ENCODE measurements at regions not wholly inside any gene's neighbourhood (a gene's known extent, or its start where the extent isn't known, plus 50 kb on each side); places are given as distances from the start of the nearest gene placed in this dataset.

- Histone ChIP-seq H3K36me3 (ENCODE audit: control insufficient read depth, insufficient read depth, low read length) (no peaks in the 10 kb centered on the region), H3K4me3 (ENCODE audit: low read depth, low read length) (no peak overlapping the region), H3K27ac (ENCODE audit: low read depth, low read length) (no peak overlapping the region), H3K9me3 (ENCODE audit: control insufficient read depth, insufficient read depth, low read length) (no peaks in the 10 kb centered on the region), H3K9ac (ENCODE audit: low read depth, low read length) (no peak overlapping the region), H3K27me3 (ENCODE audit: control insufficient read depth, insufficient read depth, low read length) (no peaks in the 10 kb centered on the region), H3K4me1 (ENCODE audit: control insufficient read depth, insufficient read depth, low read length) (no peaks in the 10 kb centered on the region)
Measured at GRCh38 chr7:54345746-54346145, 196.4 kb upstream of the VSTM2A start.

- no peak overlapping the region for H3K9ac ChIP-seq (ENCODE audit: low read depth, low read length)
- no peaks in the 10 kb centered on the region for H3K36me3 ChIP-seq (ENCODE audit: control insufficient read depth, insufficient read depth, low read length)
- H3K4me1 ChIP-seq (ENCODE audit: control insufficient read depth, insufficient read depth, low read length) = no peaks in the 10 kb centered on the region
- no peaks in the 10 kb centered on the region for H3K27me3 ChIP-seq (ENCODE audit: control insufficient read depth, insufficient read depth, low read length)
- H3K9me3 ChIP-seq (ENCODE audit: control insufficient read depth, insufficient read depth, low read length) = no peaks in the 10 kb centered on the region
- no peak overlapping the region for H3K27ac ChIP-seq (ENCODE audit: low read depth, low read length)
- no peak overlapping the region for H3K4me3 ChIP-seq (ENCODE audit: low read depth, low read length)
Measured at GRCh38 chr7:54349229-54349628, 192.9 kb upstream of the VSTM2A start.

GRCh38 chr7:54354436-54354835 lies 187.7 kb upstream of the VSTM2A start:
- Histone ChIP-seq H3K9me3 (ENCODE audit: control insufficient read depth, insufficient read depth, low read length) (no peaks in the 10 kb centered on the region), H3K4me1 (ENCODE audit: control insufficient read depth, insufficient read depth, low read length) (no peaks in the 10 kb centered on the region), H3K27ac (ENCODE audit: low read depth, low read length) (no peak overlapping the region), H3K36me3 (ENCODE audit: control insufficient read depth, insufficient read depth, low read length) (no peaks in the 10 kb centered on the region), H3K9ac (ENCODE audit: low read depth, low read length) (no peak overlapping the region), H3K27me3 (ENCODE audit: control insufficient read depth, insufficient read depth, low read length) (no peaks in the 10 kb centered on the region), H3K4me3 (ENCODE audit: low read depth, low read length) (no peak overlapping the region)

GRCh38 chr7:54355842-54356241 lies 186.3 kb upstream of the VSTM2A start:
- H3K9ac ChIP-seq (ENCODE audit: low read depth, low read length) = no peak overlapping the region
- H3K27ac ChIP-seq (ENCODE audit: low read depth, low read length) = no peak overlapping the region
- H3K4me3 ChIP-seq (ENCODE audit: low read depth, low read length) = no peak overlapping the region
- no peaks in the 10 kb centered on the region for H3K27me3 ChIP-seq (ENCODE audit: control insufficient read depth, insufficient read depth, low read length)
- no peaks in the 10 kb centered on the region for H3K9me3 ChIP-seq (ENCODE audit: control insufficient read depth, insufficient read depth, low read length)
- no peaks in the 10 kb centered on the region for H3K36me3 ChIP-seq (ENCODE audit: control insufficient read depth, insufficient read depth, low read length)
- H3K4me1 ChIP-seq (ENCODE audit: control insufficient read depth, insufficient read depth, low read length) = no peaks in the 10 kb centered on the region

GRCh38 chr7:54360075-54360840 lies 181.9 kb upstream of the VSTM2A start:
- Histone ChIP-seq H3K27ac (ENCODE audit: low read depth, low read length) (no peak overlapping the region), H3K4me3 (ENCODE audit: low read depth, low read length) (no peak overlapping the region), H3K9ac (ENCODE audit: low read depth, low read length) (no peak overlapping the region), H3K27me3 (ENCODE audit: control insufficient read depth, insufficient read depth, low read length) (no peaks in the 10 kb centered on the region), H3K4me1 (ENCODE audit: control insufficient read depth, insufficient read depth, low read length) (no peaks in the 10 kb centered on the region), H3K9me3 (ENCODE audit: control insufficient read depth, insufficient read depth, low read length) (no peaks in the 10 kb centered on the region), H3K36me3 (ENCODE audit: control insufficient read depth, insufficient read depth, low read length) (no peaks in the 10 kb centered on the region)

GRCh38 chr7:54390565-54390964 lies 151.6 kb upstream of the VSTM2A start:
- H3K27me3 ChIP-seq (ENCODE audit: control insufficient read depth, insufficient read depth, low read length) = no peaks in the 10 kb centered on the region
- H3K9ac ChIP-seq (ENCODE audit: low read depth, low read length) = no peak overlapping the region
- H3K4me3 ChIP-seq (ENCODE audit: low read depth, low read length) = no peak overlapping the region
- no peaks in the 10 kb centered on the region for H3K4me1 ChIP-seq (ENCODE audit: control insufficient read depth, insufficient read depth, low read length)
- H3K9me3 ChIP-seq (ENCODE audit: control insufficient read depth, insufficient read depth, low read length) = peaks cover 25% of the 10 kb centered on the region; the same call in 1 of the 2 replicates
- no peak overlapping the region for H3K27ac ChIP-seq (ENCODE audit: low read depth, low read length)
- H3K36me3 ChIP-seq (ENCODE audit: control insufficient read depth, insufficient read depth, low read length) = no peaks in the 10 kb centered on the region

GRCh38 chr7:54392935-54393334 lies 149.2 kb upstream of the VSTM2A start:
- Histone ChIP-seq H3K27ac (ENCODE audit: low read depth, low read length) (no peak overlapping the region), H3K27me3 (ENCODE audit: control insufficient read depth, insufficient read depth, low read length) (no peaks in the 10 kb centered on the region), H3K9me3 (ENCODE audit: control insufficient read depth, insufficient read depth, low read length) (peaks cover 18% of the 10 kb centered on the region; the same call in 1 of the 2 replicates), H3K4me1 (ENCODE audit: control insufficient read depth, insufficient read depth, low read length) (no peaks in the 10 kb centered on the region), H3K9ac (ENCODE audit: low read depth, low read length) (no peak overlapping the region), H3K4me3 (ENCODE audit: low read depth, low read length) (no peak overlapping the region), H3K36me3 (ENCODE audit: control insufficient read depth, insufficient read depth, low read length) (no peaks in the 10 kb centered on the region)

GRCh38 chr7:54394834-54395233 lies 147.3 kb upstream of the VSTM2A start:
- Histone ChIP-seq H3K36me3 (ENCODE audit: control insufficient read depth, insufficient read depth, low read length) (no peaks in the 10 kb centered on the region), H3K4me3 (ENCODE audit: low read depth, low read length) (no peak overlapping the region), H3K9me3 (ENCODE audit: control insufficient read depth, insufficient read depth, low read length) (peaks cover 6% of the 10 kb centered on the region; the same call in 1 of the 2 replicates), H3K27ac (ENCODE audit: low read depth, low read length) (no peak overlapping the region), H3K9ac (ENCODE audit: low read depth, low read length) (no peak overlapping the region), H3K4me1 (ENCODE audit: control insufficient read depth, insufficient read depth, low read length) (no peaks in the 10 kb centered on the region), H3K27me3 (ENCODE audit: control insufficient read depth, insufficient read depth, low read length) (no peaks in the 10 kb centered on the region)

- Histone ChIP-seq H3K4me3 (ENCODE audit: low read depth, low read length) (no peak overlapping the region), H3K9me3 (ENCODE audit: control insufficient read depth, insufficient read depth, low read length) (0 out of 2 replicates have a peak, but pooled peaks cover under 1% of the 10 kb centered on the region), H3K27ac (ENCODE audit: low read depth, low read length) (no peak overlapping the region), H3K27me3 (ENCODE audit: control insufficient read depth, insufficient read depth, low read length) (no peaks in the 10 kb centered on the region), H3K4me1 (ENCODE audit: control insufficient read depth, insufficient read depth, low read length) (no peaks in the 10 kb centered on the region), H3K36me3 (ENCODE audit: control insufficient read depth, insufficient read depth, low read length) (no peaks in the 10 kb centered on the region), H3K9ac (ENCODE audit: low read depth, low read length) (no peak overlapping the region)
Measured at GRCh38 chr7:54397836-54398612, 144.2 kb upstream of the VSTM2A start.

GRCh38 chr7:54398863-54399262 lies 143.3 kb upstream of the VSTM2A start:
- H3K9me3 ChIP-seq (ENCODE audit: control insufficient read depth, insufficient read depth, low read length) = no peaks in the 10 kb centered on the region
- no peak overlapping the region for H3K27ac ChIP-seq (ENCODE audit: low read depth, low read length)
- no peaks in the 10 kb centered on the region for H3K36me3 ChIP-seq (ENCODE audit: control insufficient read depth, insufficient read depth, low read length)
- no peak overlapping the region for H3K4me3 ChIP-seq (ENCODE audit: low read depth, low read length)
- no peak overlapping the region for H3K9ac ChIP-seq (ENCODE audit: low read depth, low read length)
- H3K4me1 ChIP-seq (ENCODE audit: control insufficient read depth, insufficient read depth, low read length) = no peaks in the 10 kb centered on the region
- no peaks in the 10 kb centered on the region for H3K27me3 ChIP-seq (ENCODE audit: control insufficient read depth, insufficient read depth, low read length)

GRCh38 chr7:54409917-54410316 lies 132.3 kb upstream of the VSTM2A start:
- Histone ChIP-seq H3K4me3 (ENCODE audit: low read depth, low read length) (no peak overlapping the region), H3K4me1 (ENCODE audit: control insufficient read depth, insufficient read depth, low read length) (no peaks in the 10 kb centered on the region), H3K36me3 (ENCODE audit: control insufficient read depth, insufficient read depth, low read length) (no peaks in the 10 kb centered on the region), H3K27me3 (ENCODE audit: control insufficient read depth, insufficient read depth, low read length) (no peaks in the 10 kb centered on the region), H3K27ac (ENCODE audit: low read depth, low read length) (no peak overlapping the region), H3K9ac (ENCODE audit: low read depth, low read length) (no peak overlapping the region), H3K9me3 (ENCODE audit: control insufficient read depth, insufficient read depth, low read length) (no peaks in the 10 kb centered on the region; the same call in 1 of the 2 replicates)
